ENCODE measurements at regions not wholly inside any gene's neighbourhood (a gene's known extent, or its start where the extent isn't known, plus 50 kb on each side); places are given as distances from the start of the nearest gene placed in this dataset.

DNA sequence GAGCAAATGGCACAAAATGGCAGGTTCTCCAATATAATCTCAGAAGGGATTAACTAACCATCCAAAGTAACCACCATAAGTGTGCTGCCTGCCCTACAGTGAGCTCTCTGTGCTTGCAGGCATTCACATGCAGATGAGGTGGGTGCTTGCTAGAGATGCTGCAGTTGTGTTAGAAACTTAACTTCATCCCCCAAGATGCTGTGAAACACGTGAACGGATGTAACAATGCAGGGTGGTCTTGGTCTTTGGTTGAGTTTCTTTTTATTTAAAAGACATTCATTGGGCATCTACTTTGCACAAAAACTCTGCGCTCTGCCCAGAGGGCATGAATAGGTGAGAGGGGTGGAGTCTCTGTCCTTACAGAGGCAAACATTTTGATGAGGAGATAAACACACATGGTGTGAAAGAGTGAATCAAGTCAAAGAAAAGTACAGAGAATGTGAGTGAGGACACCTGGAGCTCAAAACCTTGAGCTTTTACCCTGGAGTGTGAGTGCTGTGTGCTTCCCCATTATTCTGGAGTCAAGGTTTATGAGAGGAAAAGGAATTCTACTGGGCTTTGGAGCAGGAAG lies 143.9 kb upstream of the DAP start:
- no peak for FAIRE-seq
- DNase-seq (ENCODE audit: insufficient read length, low spot score) = no peak
- TF ChIP-seq, protein P1, sequence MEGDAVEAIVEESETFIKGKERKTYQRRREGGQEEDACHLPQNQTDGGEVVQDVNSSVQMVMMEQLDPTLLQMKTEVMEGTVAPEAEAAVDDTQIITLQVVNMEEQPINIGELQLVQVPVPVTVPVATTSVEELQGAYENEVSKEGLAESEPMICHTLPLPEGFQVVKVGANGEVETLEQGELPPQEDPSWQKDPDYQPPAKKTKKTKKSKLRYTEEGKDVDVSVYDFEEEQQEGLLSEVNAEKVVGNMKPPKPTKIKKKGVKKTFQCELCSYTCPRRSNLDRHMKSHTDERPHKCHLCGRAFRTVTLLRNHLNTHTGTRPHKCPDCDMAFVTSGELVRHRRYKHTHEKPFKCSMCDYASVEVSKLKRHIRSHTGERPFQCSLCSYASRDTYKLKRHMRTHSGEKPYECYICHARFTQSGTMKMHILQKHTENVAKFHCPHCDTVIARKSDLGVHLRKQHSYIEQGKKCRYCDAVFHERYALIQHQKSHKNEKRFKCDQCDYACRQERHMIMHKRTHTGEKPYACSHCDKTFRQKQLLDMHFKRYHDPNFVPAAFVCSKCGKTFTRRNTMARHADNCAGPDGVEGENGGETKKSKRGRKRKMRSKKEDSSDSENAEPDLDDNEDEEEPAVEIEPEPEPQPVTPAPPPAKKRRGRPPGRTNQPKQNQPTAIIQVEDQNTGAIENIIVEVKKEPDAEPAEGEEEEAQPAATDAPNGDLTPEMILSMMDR (IDR thresholded peaks at IDR 0.05; ENCODE audit: insufficient read depth, missing control alignments) = no peak

DNA sequence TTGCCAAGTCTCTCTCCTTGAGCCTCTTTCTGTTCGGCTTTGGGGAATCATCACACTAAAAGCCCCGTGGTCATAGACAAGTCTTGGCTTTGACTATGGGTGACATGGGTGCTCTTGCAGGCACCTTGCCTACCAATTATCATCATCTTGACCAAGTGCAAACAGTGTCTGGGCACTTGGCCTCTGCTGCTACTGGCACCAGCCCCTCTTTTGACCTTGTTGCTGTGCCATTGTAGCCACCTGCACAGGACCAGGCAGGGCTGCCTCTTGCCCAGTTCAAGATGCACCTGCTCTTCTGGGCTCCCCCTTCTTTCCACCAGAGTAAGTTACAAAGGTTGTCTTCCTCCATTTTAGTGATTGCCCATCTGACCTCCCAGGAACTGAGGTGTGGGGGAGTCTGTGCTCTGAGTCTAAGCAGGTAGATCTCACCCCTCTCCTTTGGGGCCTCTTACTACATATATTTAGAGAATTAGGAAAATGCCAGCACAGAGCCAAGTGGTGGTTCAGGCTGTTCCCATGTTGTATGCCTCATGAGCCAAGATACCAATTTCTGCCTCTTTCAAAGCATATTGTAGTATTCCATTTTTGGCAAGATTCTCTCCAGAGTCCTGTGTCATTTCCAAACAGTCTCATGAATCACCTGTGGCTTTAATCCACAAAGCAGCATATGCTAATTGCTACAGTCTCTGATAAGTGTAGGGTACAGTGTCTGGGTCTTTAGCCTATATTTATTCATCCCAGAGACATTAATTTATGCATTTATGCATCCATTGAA lies 142.9 kb upstream of the DAP start:
- FAIRE-seq = no peak
- TF ChIP-seq, protein P1 (IDR thresholded peaks at IDR 0.05; ENCODE audit: insufficient read depth, missing control alignments) = no peak
- no peak for DNase-seq (ENCODE audit: insufficient read length, low spot score)

DNA sequence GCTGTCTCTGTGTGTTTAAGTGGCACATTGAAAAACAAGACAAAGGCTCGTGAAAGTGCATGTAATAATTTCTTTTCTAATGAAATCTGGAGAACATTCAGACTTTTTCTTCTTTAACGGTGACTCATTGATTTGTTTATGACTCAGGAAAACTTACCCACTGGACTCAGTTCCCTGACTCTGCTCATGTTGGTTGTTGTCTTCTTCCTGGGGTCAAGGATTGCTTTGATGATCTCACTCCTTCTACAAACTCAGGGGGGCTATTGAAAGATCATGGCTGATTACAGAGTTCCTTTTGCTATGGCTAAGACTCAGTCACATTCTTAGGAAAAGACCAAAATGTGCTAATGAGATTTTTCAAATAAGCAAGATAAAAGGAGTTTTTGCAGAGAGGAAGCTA lies 141.1 kb upstream of the DAP start:
- TF ChIP-seq, protein P1 (IDR thresholded peaks at IDR 0.05; ENCODE audit: insufficient read depth, missing control alignments) = no peak
- DNase-seq (ENCODE audit: insufficient read length, low spot score) = no peak
- FAIRE-seq = no peak

DNA sequence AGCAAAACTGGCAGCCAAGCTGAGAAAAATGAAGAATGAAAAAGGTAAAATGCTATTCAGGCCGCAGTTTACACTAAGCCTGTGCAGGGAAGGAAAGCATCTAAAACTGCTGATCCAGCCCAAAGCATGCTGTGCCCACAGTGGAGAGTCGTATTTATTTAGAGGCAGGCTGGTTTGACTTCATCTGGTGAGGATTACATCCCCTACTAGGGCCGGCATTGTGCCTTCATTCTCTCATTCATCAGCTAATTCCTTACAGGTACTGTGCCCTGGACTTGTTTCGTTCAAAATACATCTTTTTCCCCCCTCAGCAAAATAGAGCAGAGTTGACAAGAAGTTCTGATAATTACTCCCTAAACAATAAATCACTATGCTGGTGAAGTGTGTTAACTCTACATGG lies 137.5 kb upstream of the DAP start:
- TF ChIP-seq, protein P1 (IDR thresholded peaks at IDR 0.05; ENCODE audit: insufficient read depth, missing control alignments) = no peak
- DNase-seq (ENCODE audit: insufficient read length, low spot score) = no peak

DNA sequence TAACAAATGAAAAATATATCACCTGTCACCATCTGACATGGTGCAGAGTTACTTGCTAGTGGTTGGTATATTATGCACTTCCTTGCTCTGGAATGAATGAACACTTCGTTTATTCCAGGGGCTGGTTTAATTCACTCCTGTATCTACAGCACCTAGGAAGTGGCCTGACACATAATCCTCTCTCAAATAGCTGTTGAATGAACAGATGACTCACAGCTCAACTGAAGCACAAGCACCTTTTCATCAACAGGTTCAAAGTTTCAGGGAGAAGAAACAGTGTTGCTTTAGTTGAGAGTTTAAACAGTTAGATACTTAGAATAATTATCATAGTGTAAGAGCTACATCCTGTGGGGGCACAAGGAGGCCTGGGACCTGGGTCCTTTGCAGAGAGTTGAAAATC lies 135.0 kb upstream of the DAP start:
- DNase-seq (ENCODE audit: insufficient read length, low spot score) (no peak), FAIRE-seq (no peak)
- TF ChIP-seq, protein P1 (IDR thresholded peaks at IDR 0.05; ENCODE audit: insufficient read depth, missing control alignments) = no peak

More for the DNA sequence above, 137.5 kb upstream of the DAP start:
- no peak for FAIRE-seq

DNA sequence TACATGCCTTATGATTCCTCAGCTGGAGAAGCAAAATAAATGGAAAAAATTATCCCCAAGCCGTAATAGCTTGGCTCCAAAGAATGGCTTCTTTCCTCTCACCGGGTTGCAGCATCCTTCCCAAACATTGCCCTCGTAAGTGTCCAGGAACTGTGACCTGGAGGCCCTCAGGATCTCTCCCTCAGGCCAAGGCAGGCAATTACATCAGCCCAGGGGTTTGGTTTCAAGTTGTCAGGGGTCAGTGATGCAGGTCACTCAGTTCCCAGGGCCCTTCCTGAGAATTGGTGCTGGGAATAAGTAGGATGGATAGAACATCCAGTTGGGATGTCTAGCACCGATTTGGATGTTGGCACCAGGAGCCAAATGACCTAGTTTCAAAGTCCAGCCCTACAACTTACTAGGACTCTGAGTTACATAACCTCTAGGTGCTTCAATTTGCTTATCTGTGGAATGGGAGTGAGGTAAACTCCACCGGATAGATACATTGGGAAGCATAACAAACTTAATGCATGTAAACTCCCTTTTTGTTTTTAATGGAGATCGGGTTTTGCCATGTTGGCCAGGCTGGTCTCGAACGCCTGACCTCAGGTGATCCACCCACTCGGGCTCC lies 133.5 kb upstream of the DAP start:
- DNase-seq (ENCODE audit: insufficient read length, low spot score) (no peak), FAIRE-seq (no peak)
- TF ChIP-seq, protein P1 (IDR thresholded peaks at IDR 0.05; ENCODE audit: insufficient read depth, missing control alignments) = no peak

DNA sequence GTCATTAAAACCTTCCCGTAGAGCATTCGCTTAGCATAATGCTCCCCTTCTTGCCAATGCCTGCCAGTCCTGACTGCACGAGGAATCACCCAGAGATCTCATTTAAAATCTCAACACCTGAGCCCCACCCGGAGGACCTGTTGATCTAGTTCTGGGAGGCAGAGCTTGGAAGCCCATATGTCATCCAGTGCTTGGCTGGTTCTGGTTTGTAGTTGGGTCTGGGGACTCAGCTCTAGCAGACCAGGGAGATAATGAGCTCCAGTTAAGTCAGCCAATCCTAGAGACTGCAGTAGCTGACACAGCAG lies 131.8 kb upstream of the DAP start:
- DNase-seq (ENCODE audit: insufficient read length, low spot score) (no peak), FAIRE-seq (no peak)
- TF ChIP-seq, protein P1 (IDR thresholded peaks at IDR 0.05; ENCODE audit: insufficient read depth, missing control alignments) = no peak
